ENCODE measurements at regions not wholly inside any gene's neighbourhood (a gene's known extent, or its start where the extent isn't known, plus 50 kb on each side); places are given as distances from the start of the nearest gene placed in this dataset.

- no peak for TF ChIP-seq CTCF (IDR thresholded peaks at IDR 0.05; ENCODE audit: low read length)
- TF ChIP-seq EZH2 (optimal IDR thresholded peaks at IDR 0.05; ENCODE audit: low read depth, low read length), result no peak
Observed at GRCh38 chr7:104052979-104053378, 63.5 kb upstream of the RELN start.

Data from MM.1S (cell line).